SK-N-SH (cell line): ENCODE measurements at regions not wholly inside any gene's neighbourhood (a gene's known extent, or its start where the extent isn't known, plus 50 kb on each side); places are given as distances from the start of the nearest gene placed in this dataset.

ENCODE experiments used
- CTCF ChIA-PET: fragments of 300-600, 350-600 bp; formaldehyde crosslinking; extraction: SDS; loops from one replicate; lab custom pipeline; 2021; lab: Yijun Ruan, JAX
- POLR2A ChIA-PET: fragments of 350-600 bp; sonication (Branson Sonifier 250); formaldehyde crosslinking; extraction: SDS; loops from one replicate; lab custom pipeline; 2020; ENCODE audit warnings: antibody characterized with exemption, inconsistent platforms; lab: Yijun Ruan, JAX
- DNase-seq: peaks from one replicate; pipeline ENCODE4 v3.0.0; 2012
- H2AFZ ChIP-seq: fragments of 200-600 bp; sonication (generic); 2 replicates; pipeline ENCODE4 v1.8.1; 2016; ENCODE audit warnings: antibody characterized with exemption, mild to moderate bottlenecking, low read depth
- H3F3A ChIP-seq: fragments of 200-600 bp; sonication (generic); replicated peaks from 2 replicates; pipeline ENCODE3; 2016; ENCODE audit warnings: antibody characterized with exemption, mild to moderate bottlenecking; ENCODE audit not compliant: insufficient read depth
- H3K27ac ChIP-seq, 2 experiments: fragments of 200-500 bp in 1 of 2; fragments of 200-600 bp in 1 of 2; sonication (Bioruptor generic) in 1 of 2; sonication (generic), shearing (Covaris generic) in 1 of 2; 2 replicates each; pipeline versions ENCODE4 v1.5.1 to v1.6.1; 2014 to 2016; ENCODE audit warnings: low read depth in 2 of 2, inconsistent platforms in 1 of 2, low read length in 1 of 2, mild to moderate bottlenecking in 1 of 2, mixed read lengths in 1 of 2
- H3K27me3 ChIP-seq: fragments of 200-600 bp; sonication (generic), shearing (Covaris generic); 2 replicates; pipeline ENCODE4 v1.6.1; 2016; ENCODE audit warnings: mixed run types; ENCODE audit not compliant: insufficient read depth
- H3K36me3 ChIP-seq, 2 experiments: fragments of 200-500 bp in 1 of 2; fragments of 200-600 bp in 1 of 2; sonication (Bioruptor generic) in 1 of 2; sonication (generic) in 1 of 2; replicated peaks in 1 of 2; 2 replicates each; pipeline versions ENCODE3 to v1.5.1; 2014 to 2016; ENCODE audit warnings: low read length in 1 of 2, mild to moderate bottlenecking in 1 of 2; ENCODE audit not compliant: insufficient read depth in 2 of 2, control insufficient read depth in 1 of 2
- H3K4me1 ChIP-seq, 2 experiments: fragments of 200-500 bp in 1 of 2; fragments of 200-600 bp in 1 of 2; sonication (Bioruptor generic) in 1 of 2; sonication (generic), shearing (Covaris generic) in 1 of 2; 2 replicates each; pipeline versions ENCODE4 v1.5.1 to v1.6.1; 2014 to 2016; ENCODE audit warnings: low read depth in 1 of 2, low read length in 1 of 2, mixed run types in 1 of 2; ENCODE audit not compliant: insufficient read depth in 2 of 2, control insufficient read depth in 1 of 2
- H3K4me2 ChIP-seq: fragments of 200-600 bp; sonication (generic), shearing (Covaris generic); 2 replicates; pipeline ENCODE4 v1.6.1; 2017; ENCODE audit warnings: mixed run types
- H3K4me3 ChIP-seq, 2 experiments: fragments of 200-500 bp in 1 of 2; fragments of 200-600 bp in 1 of 2; sonication (Bioruptor generic) in 1 of 2; sonication (generic), shearing (Covaris generic) in 1 of 2; 2 replicates each; pipeline versions ENCODE4 v1.5.1 to v1.8.1; 2014 to 2016; ENCODE audit warnings: low read depth in 2 of 2, inconsistent platforms in 1 of 2, low read length in 1 of 2, mild to moderate bottlenecking in 1 of 2, mixed read lengths in 1 of 2, moderate library complexity in 1 of 2
- H3K79me2 ChIP-seq: fragments of 200-600 bp; sonication (generic); 2 replicates; pipeline ENCODE4 v1.8.1; 2017; ENCODE audit warnings: mild to moderate bottlenecking; ENCODE audit not compliant: insufficient read depth
- H3K9ac ChIP-seq: fragments of 200-600 bp; sonication (generic); 2 replicates; pipeline ENCODE4 v1.6.1; 2017; ENCODE audit warnings: mixed run types
- H3K9me2 ChIP-seq: fragments of 200-600 bp; sonication (generic); 2 replicates; pipeline ENCODE4 v1.6.1; 2017; ENCODE audit warnings: mixed run types
- H3K9me3 ChIP-seq: fragments of 200-600 bp; sonication (generic); 2 replicates; pipeline ENCODE4 v1.6.1; 2017; ENCODE audit warnings: mixed run types, mild to moderate bottlenecking, moderate library complexity
- H4K20me1 ChIP-seq: fragments of 200-600 bp; sonication (generic); 2 replicates; pipeline ENCODE4 v1.6.1; 2017; ENCODE audit warnings: mild to moderate bottlenecking, mixed run types; ENCODE audit not compliant: insufficient read depth
- CHD2 ChIP-seq: fragments of 150-350 bp; IDR thresholded peaks from 2 replicates; pipeline ENCODE4 v1.6.1; 2018; ENCODE audit warnings: low read length; ENCODE audit not compliant: partially characterized antibody
- CTCF ChIP-seq: fragments of 200-600 bp; sonication (generic); IDR thresholded peaks from 2 replicates; pipeline ENCODE4 v1.6.1; 2017; ENCODE audit warnings: antibody characterized with exemption, mild to moderate bottlenecking, moderate library complexity
- EP300 ChIP-seq, 2 experiments: IDR thresholded peaks; 2 replicates each; pipeline versions ENCODE4 v1.4.0 to v1.6.1; 2012; ENCODE audit warnings: borderline replicate concordance in 1 of 2, low read depth in 1 of 2, low read length in 1 of 2
- EZH2phosphoT487 ChIP-seq: fragments of 200-600 bp; sonication (generic); IDR thresholded peaks from 2 replicates; pipeline ENCODE4 v1.6.1; 2017; ENCODE audit warnings: low read depth, mixed run types, mild to moderate bottlenecking, antibody characterized with exemption, moderate library complexity, borderline replicate concordance
- FOSL2 ChIP-seq: IDR thresholded peaks from 2 replicates; pipeline ENCODE4 v1.4.0; 2012; ENCODE audit warnings: low read depth, mild to moderate bottlenecking, moderate library complexity, borderline replicate concordance
- FOXJ3 ChIP-seq: sonication (generic); formaldehyde crosslinking; IDR thresholded peaks from 2 replicates; pipeline ENCODE4 v1.5.1; 2020; ENCODE audit warnings: mild to moderate bottlenecking, missing genetic modification reagents
- GABPA ChIP-seq: IDR thresholded peaks from 2 replicates; pipeline ENCODE4 v1.4.0; 2012; ENCODE audit warnings: low read depth, mild to moderate bottlenecking
- GATA2 ChIP-seq: sonication (generic); formaldehyde crosslinking; IDR thresholded peaks from 2 replicates; pipeline ENCODE4 v1.5.0; 2020; ENCODE audit warnings: mild to moderate bottlenecking, missing genetic modification reagents
- JUND ChIP-seq: IDR thresholded peaks from 2 replicates; pipeline ENCODE4 v1.4.0; 2012
- MXI1 ChIP-seq: IDR thresholded peaks from 2 replicates; pipeline ENCODE4 v1.6.1; 2012; ENCODE audit warnings: mild to moderate bottlenecking, low read depth, low read length, improper control_type of control experiment
- NFIC ChIP-seq: IDR thresholded peaks from 2 replicates; pipeline ENCODE4 v1.4.0; 2012; ENCODE audit warnings: borderline replicate concordance
- NRF1 ChIP-seq: IDR thresholded peaks from 2 replicates; pipeline ENCODE4 v1.6.1; 2012; ENCODE audit warnings: low read depth, mild to moderate bottlenecking, low read length
- REST ChIP-seq: IDR thresholded peaks from 2 replicates; pipeline ENCODE4 v1.6.1; 2012; ENCODE audit warnings: mild to moderate bottlenecking, low read depth, low read length, moderate library complexity
- RFX5 ChIP-seq: IDR thresholded peaks from 2 replicates; pipeline ENCODE4 v1.6.1; 2012; ENCODE audit warnings: mild to moderate bottlenecking, improper control_type of control experiment, low read length
- TAF1 ChIP-seq: IDR thresholded peaks from 2 replicates; pipeline ENCODE4 v1.6.1; 2012; ENCODE audit warnings: low read depth, mild to moderate bottlenecking, low read length, moderate library complexity, borderline replicate concordance
- TCF12 ChIP-seq: IDR thresholded peaks from 2 replicates; pipeline ENCODE4 v1.4.0; 2012
- WGBS: methylation state at CpG from one replicate; pipeline ENCODE4 v1.1.6; 2017; ENCODE audit warnings: low lambda C conversion rate; 5-methylcytosine and 5-hydroxymethylcytosine counted together

GRCh38 chr2:37796481-37796880 is 125.0 kb upstream of the CDC42EP3 start:
- Histone ChIP-seq H3K9ac (no peak overlapping the region), H3K4me1 (peaks cover 0 to 12% of the 10 kb centered on the region in 2 experiments; a peak in 3 of 4 replicates), H3K9me3 (no peaks in the 10 kb centered on the region), H3K27me3 (no peaks in the 10 kb centered on the region), H3K4me3 (no peak overlapping the region), H3F3A (peaks cover 3% of the 10 kb centered on the region), H3K27ac (peak overlapping the region in 1 of 2 experiments; percentile 20; a peak in 1 of 4 replicates), H3K79me2 (no peaks in the 10 kb centered on the region)
- 94% methylated on average over 4 of the region's 4 CpGs for WGBS
- no peak for DNase-seq
- POLR2A ChIA-PET, result no interaction called here
- TF ChIP-seq NRF1 (no peak), CTCF (no peak), FOXJ3 (CRISPR knock-in tag) (no peak), GABPA (no peak), TCF12 (no peak), GATA2 (CRISPR knock-in tag) (no peak)
- TF ChIP-seq, all 33 proteins: peak for 0
- no peak overlapping the region; the same call in 1 of the 2 replicates for H2AFZ ChIP-seq
- H3K36me3 ChIP-seq, result no peaks in the 10 kb centered on the region
- H3K9me2 ChIP-seq, result no peaks in the 10 kb centered on the region
- no peak overlapping the region for H3K4me2 ChIP-seq
- CTCF ChIA-PET, result interaction anchor here (1.2 to 1.6 kb wide), 3 partner anchors 81 to 401 kb away, joined by 3 to 4 read pairs (median 3); no protein-coding TSS in a partner anchor
- H4K20me1 ChIP-seq, result no peaks in the 10 kb centered on the region

GRCh38 chr2:37797081-37797480 is 125.6 kb upstream of the CDC42EP3 start:
- WGBS, result 74% methylated on average over 3 of the region's 3 CpGs
- Histone ChIP-seq H2AFZ (no peak overlapping the region), H3K79me2 (no peaks in the 10 kb centered on the region), H3K9me3 (no peaks in the 10 kb centered on the region), H3K4me1 (peaks cover 0 to 17% of the 10 kb centered on the region in 2 experiments; a peak in 3 of 4 replicates), H3K4me3 (no peak overlapping the region), H3F3A (peaks cover 9% of the 10 kb centered on the region), H4K20me1 (no peaks in the 10 kb centered on the region)
- ChIA-PET POLR2A (no interaction called here), CTCF (interaction anchor here (1.2 to 1.6 kb wide), 3 partner anchors 81 to 401 kb away, joined by 3 to 4 read pairs (median 3); no protein-coding TSS in a partner anchor)
- no peak for DNase-seq
- TF ChIP-seq TAF1, result no peak
- no peak for TF ChIP-seq FOXJ3 (CRISPR knock-in tag)
- TF ChIP-seq GABPA, result no peak
- no peak for TF ChIP-seq RFX5
- TF ChIP-seq, all 33 proteins: peak for 0
- Histone ChIP-seq H3K9me2 (no peaks in the 10 kb centered on the region), H3K4me2 (no peak overlapping the region), H3K27ac (no peak overlapping the region), H3K27me3 (no peaks in the 10 kb centered on the region), H3K36me3 (no peaks in the 10 kb centered on the region), H3K9ac (no peak overlapping the region)

- no peaks in the 10 kb centered on the region for H4K20me1 ChIP-seq
- H3F3A ChIP-seq, result peaks cover 21% of the 10 kb centered on the region
- ChIA-PET POLR2A (no interaction called here), CTCF (interaction anchor here (0.7 to 1.5 kb wide), 4 partner anchors 12 to 384 kb away, joined by 3 to 4 read pairs (median 4); no protein-coding TSS in a partner anchor)
- H3K4me2 ChIP-seq, result no peak overlapping the region
- H3K9me3 ChIP-seq, result no peaks in the 10 kb centered on the region
- no peaks in the 10 kb centered on the region for H3K27me3 ChIP-seq
- no peak overlapping the region for H3K27ac ChIP-seq
- H2AFZ ChIP-seq, result no peak overlapping the region
- no peaks in the 10 kb centered on the region for H3K9me2 ChIP-seq
- H3K4me1 ChIP-seq, result peaks cover 4 to 28% of the 10 kb centered on the region in 2 experiments
- H3K4me3 ChIP-seq, result no peak overlapping the region
- no peak overlapping the region for H3K9ac ChIP-seq
- DNase-seq, result no peak
- no peaks in the 10 kb centered on the region for H3K79me2 ChIP-seq
- no peaks in the 10 kb centered on the region for H3K36me3 ChIP-seq
- no peak for TF ChIP-seq FOSL2
- no peak for TF ChIP-seq CHD2
- no peak for TF ChIP-seq EP300 (IDR thresholded peaks at IDR 0.05; ENCODE audit: borderline replicate concordance in 1 of 2, low read depth in 1 of 2, low read length in 1 of 2)
- no peak for TF ChIP-seq EZH2phosphoT487
- no peak for TF ChIP-seq REST
- TF ChIP-seq MXI1, result no peak
- TF ChIP-seq JUND, result no peak
- no peak for TF ChIP-seq NFIC
- TF ChIP-seq TAF1, result no peak
- TF ChIP-seq TCF12, result no peak
Observed at GRCh38 chr2:37798315-37799005, 126.6 kb upstream of the RMDN2 start.
